ENCODE measurements at regions not wholly inside any gene's neighbourhood (a gene's known extent, or its start where the extent isn't known, plus 50 kb on each side); places are given as distances from the start of the nearest gene placed in this dataset.

GRCh38 chr4:3649491-3649890, 116.7 kb upstream of the ADRA2C start:
- Histone ChIP-seq H3K36me3 (ENCODE audit: control insufficient read depth in 2 of 2, insufficient read depth in 2 of 2, low read length in 2 of 2) (no peaks in the 10 kb centered on the region), H3K9me3 (ENCODE audit: control insufficient read depth in 2 of 2, low read length in 2 of 2) (no peaks in the 10 kb centered on the region), H3K27me3 (ENCODE audit: control insufficient read depth in 2 of 2, insufficient read depth in 2 of 2, low read length in 2 of 2) (peaks cover 0 to 12% of the 10 kb centered on the region in 2 donors), H3K4me1 (ENCODE audit: control insufficient read depth in 2 of 2, insufficient read depth in 2 of 2, low read length in 2 of 2) (no peaks in the 10 kb centered on the region), H3K27ac (ENCODE audit: low read depth in 2 of 2, low read length in 2 of 2) (no peak overlapping the region), H3K4me3 (ENCODE audit: low read length in 2 of 2) (no peak overlapping the region), H3K9ac (ENCODE audit: low read depth in 1 of 2, low read length in 2 of 2) (no peak overlapping the region)

- H3K36me3 ChIP-seq (ENCODE audit: control insufficient read depth in 2 of 2, insufficient read depth in 2 of 2, low read length in 2 of 2), result no peaks in the 10 kb centered on the region
- no peak overlapping the region for H3K27ac ChIP-seq (ENCODE audit: low read depth in 2 of 2, low read length in 2 of 2)
- H3K27me3 ChIP-seq (ENCODE audit: control insufficient read depth in 2 of 2, insufficient read depth in 2 of 2, low read length in 2 of 2), result peaks cover 0 to 12% of the 10 kb centered on the region in 2 donors
- no peak overlapping the region for H3K9ac ChIP-seq (ENCODE audit: low read depth in 1 of 2, low read length in 2 of 2)
- H3K9me3 ChIP-seq (ENCODE audit: control insufficient read depth in 2 of 2, low read length in 2 of 2), result no peaks in the 10 kb centered on the region
- no peaks in the 10 kb centered on the region for H3K4me1 ChIP-seq (ENCODE audit: control insufficient read depth in 2 of 2, insufficient read depth in 2 of 2, low read length in 2 of 2)
- no peak overlapping the region for H3K4me3 ChIP-seq (ENCODE audit: low read length in 2 of 2)
Measured at GRCh38 chr4:3648731-3649130, 116.5 kb upstream of the LRPAP1 start.

- H3K36me3 ChIP-seq (ENCODE audit: control insufficient read depth in 2 of 2, insufficient read depth in 2 of 2, low read length in 2 of 2), result no peaks in the 10 kb centered on the region
- no peak overlapping the region for H3K27ac ChIP-seq (ENCODE audit: low read depth in 2 of 2, low read length in 2 of 2)
- H3K4me3 ChIP-seq (ENCODE audit: low read length in 2 of 2), result no peak overlapping the region
- H3K4me1 ChIP-seq (ENCODE audit: control insufficient read depth in 2 of 2, insufficient read depth in 2 of 2, low read length in 2 of 2), result no peaks in the 10 kb centered on the region
- no peaks in the 10 kb centered on the region for H3K9me3 ChIP-seq (ENCODE audit: control insufficient read depth in 2 of 2, low read length in 2 of 2)
- no peak overlapping the region for H3K9ac ChIP-seq (ENCODE audit: low read depth in 1 of 2, low read length in 2 of 2)
- H3K27me3 ChIP-seq (ENCODE audit: control insufficient read depth in 2 of 2, insufficient read depth in 2 of 2, low read length in 2 of 2), result peaks cover 0 to 12% of the 10 kb centered on the region in 2 donors
Measured at GRCh38 chr4:3648195-3648594, 116.0 kb upstream of the LRPAP1 start.

GRCh38 chr4:3647421-3647820, 115.2 kb upstream of the LRPAP1 start:
- no peak overlapping the region for H3K27ac ChIP-seq (ENCODE audit: low read depth in 2 of 2, low read length in 2 of 2)
- no peak overlapping the region for H3K4me3 ChIP-seq (ENCODE audit: low read length in 2 of 2)
- peaks cover 0 to 12% of the 10 kb centered on the region in 2 donors for H3K27me3 ChIP-seq (ENCODE audit: control insufficient read depth in 2 of 2, insufficient read depth in 2 of 2, low read length in 2 of 2)
- no peak overlapping the region for H3K9ac ChIP-seq (ENCODE audit: low read depth in 1 of 2, low read length in 2 of 2)
- no peaks in the 10 kb centered on the region for H3K4me1 ChIP-seq (ENCODE audit: control insufficient read depth in 2 of 2, insufficient read depth in 2 of 2, low read length in 2 of 2)
- H3K36me3 ChIP-seq (ENCODE audit: control insufficient read depth in 2 of 2, insufficient read depth in 2 of 2, low read length in 2 of 2), result no peaks in the 10 kb centered on the region
- no peaks in the 10 kb centered on the region for H3K9me3 ChIP-seq (ENCODE audit: control insufficient read depth in 2 of 2, low read length in 2 of 2)

- Histone ChIP-seq H3K27ac (ENCODE audit: low read depth in 2 of 2, low read length in 2 of 2) (no peak overlapping the region), H3K4me3 (ENCODE audit: low read length in 2 of 2) (no peak overlapping the region), H3K27me3 (ENCODE audit: control insufficient read depth in 2 of 2, insufficient read depth in 2 of 2, low read length in 2 of 2) (peaks cover 0 to 8% of the 10 kb centered on the region in 2 donors), H3K9ac (ENCODE audit: low read depth in 1 of 2, low read length in 2 of 2) (no peak overlapping the region), H3K9me3 (ENCODE audit: control insufficient read depth in 2 of 2, low read length in 2 of 2) (no peaks in the 10 kb centered on the region), H3K4me1 (ENCODE audit: control insufficient read depth in 2 of 2, insufficient read depth in 2 of 2, low read length in 2 of 2) (no peaks in the 10 kb centered on the region), H3K36me3 (ENCODE audit: control insufficient read depth in 2 of 2, insufficient read depth in 2 of 2, low read length in 2 of 2) (no peaks in the 10 kb centered on the region)
Measured at GRCh38 chr4:3645711-3646679, 113.8 kb upstream of the LRPAP1 start.

- Histone ChIP-seq H3K27ac (ENCODE audit: low read depth in 2 of 2, low read length in 2 of 2) (no peak overlapping the region), H3K9ac (ENCODE audit: low read depth in 1 of 2, low read length in 2 of 2) (no peak overlapping the region), H3K9me3 (ENCODE audit: control insufficient read depth in 2 of 2, low read length in 2 of 2) (no peaks in the 10 kb centered on the region), H3K4me3 (ENCODE audit: low read length in 2 of 2) (no peak overlapping the region), H3K36me3 (ENCODE audit: control insufficient read depth in 2 of 2, insufficient read depth in 2 of 2, low read length in 2 of 2) (no peaks in the 10 kb centered on the region), H3K4me1 (ENCODE audit: control insufficient read depth in 2 of 2, insufficient read depth in 2 of 2, low read length in 2 of 2) (no peaks in the 10 kb centered on the region), H3K27me3 (ENCODE audit: control insufficient read depth in 2 of 2, insufficient read depth in 2 of 2, low read length in 2 of 2) (peaks cover 0 to 7% of the 10 kb centered on the region in 2 donors)
Measured at GRCh38 chr4:3644849-3645627, 112.8 kb upstream of the LRPAP1 start.

- no peak overlapping the region for H3K27ac ChIP-seq (ENCODE audit: low read depth in 2 of 2, low read length in 2 of 2)
- H3K4me1 ChIP-seq (ENCODE audit: control insufficient read depth in 2 of 2, insufficient read depth in 2 of 2, low read length in 2 of 2), result no peaks in the 10 kb centered on the region
- H3K36me3 ChIP-seq (ENCODE audit: control insufficient read depth in 2 of 2, insufficient read depth in 2 of 2, low read length in 2 of 2), result no peaks in the 10 kb centered on the region
- H3K9ac ChIP-seq (ENCODE audit: low read depth in 1 of 2, low read length in 2 of 2), result no peak overlapping the region
- H3K4me3 ChIP-seq (ENCODE audit: low read length in 2 of 2), result no peak overlapping the region
- H3K27me3 ChIP-seq (ENCODE audit: control insufficient read depth in 2 of 2, insufficient read depth in 2 of 2, low read length in 2 of 2), result peaks cover 0 to 3% of the 10 kb centered on the region in 2 donors
- H3K9me3 ChIP-seq (ENCODE audit: control insufficient read depth in 2 of 2, low read length in 2 of 2), result no peaks in the 10 kb centered on the region
Measured at GRCh38 chr4:3643518-3644433, 111.6 kb upstream of the LRPAP1 start.

GRCh38 chr4:3642806-3643517, 110.7 kb upstream of the LRPAP1 start:
- Histone ChIP-seq H3K9ac (ENCODE audit: low read depth in 1 of 2, low read length in 2 of 2) (no peak overlapping the region), H3K9me3 (ENCODE audit: control insufficient read depth in 2 of 2, low read length in 2 of 2) (no peaks in the 10 kb centered on the region), H3K27me3 (ENCODE audit: control insufficient read depth in 2 of 2, insufficient read depth in 2 of 2, low read length in 2 of 2) (peaks cover 0 to 3% of the 10 kb centered on the region in 2 donors), H3K4me3 (ENCODE audit: low read length in 2 of 2) (no peak overlapping the region), H3K36me3 (ENCODE audit: control insufficient read depth in 2 of 2, insufficient read depth in 2 of 2, low read length in 2 of 2) (no peaks in the 10 kb centered on the region), H3K27ac (ENCODE audit: low read depth in 2 of 2, low read length in 2 of 2) (no peak overlapping the region), H3K4me1 (ENCODE audit: control insufficient read depth in 2 of 2, insufficient read depth in 2 of 2, low read length in 2 of 2) (no peaks in the 10 kb centered on the region)

- Histone ChIP-seq H3K4me3 (ENCODE audit: low read length in 2 of 2) (no peak overlapping the region), H3K27me3 (ENCODE audit: control insufficient read depth in 2 of 2, insufficient read depth in 2 of 2, low read length in 2 of 2) (peaks cover 0 to 3% of the 10 kb centered on the region in 2 donors), H3K27ac (ENCODE audit: low read depth in 2 of 2, low read length in 2 of 2) (no peak overlapping the region), H3K9ac (ENCODE audit: low read depth in 1 of 2, low read length in 2 of 2) (no peak overlapping the region), H3K4me1 (ENCODE audit: control insufficient read depth in 2 of 2, insufficient read depth in 2 of 2, low read length in 2 of 2) (no peaks in the 10 kb centered on the region), H3K9me3 (ENCODE audit: control insufficient read depth in 2 of 2, low read length in 2 of 2) (no peaks in the 10 kb centered on the region), H3K36me3 (ENCODE audit: control insufficient read depth in 2 of 2, insufficient read depth in 2 of 2, low read length in 2 of 2) (no peaks in the 10 kb centered on the region)
Measured at GRCh38 chr4:3642056-3642630, 109.9 kb upstream of the LRPAP1 start.
